HG03175 (cell line): ENCODE measurements at regions not wholly inside any gene's neighbourhood (a gene's known extent, or its start where the extent isn't known, plus 50 kb on each side); places are given as distances from the start of the nearest gene placed in this dataset.
"Not testable (repeated sequence)": the region's sequence is repeated elsewhere in the genome, so short reads cannot be mapped to it uniquely, and the experiment has no call there.

Experiments
- ATAC-seq: cut with Tn5 transposase; IDR thresholded peaks from one replicate; pipeline ENCODE4 v1.9.1; 2021; ENCODE audit warnings: mild to moderate bottlenecking, moderate library complexity; ENCODE audit not compliant: unreplicated experiment

DNA sequence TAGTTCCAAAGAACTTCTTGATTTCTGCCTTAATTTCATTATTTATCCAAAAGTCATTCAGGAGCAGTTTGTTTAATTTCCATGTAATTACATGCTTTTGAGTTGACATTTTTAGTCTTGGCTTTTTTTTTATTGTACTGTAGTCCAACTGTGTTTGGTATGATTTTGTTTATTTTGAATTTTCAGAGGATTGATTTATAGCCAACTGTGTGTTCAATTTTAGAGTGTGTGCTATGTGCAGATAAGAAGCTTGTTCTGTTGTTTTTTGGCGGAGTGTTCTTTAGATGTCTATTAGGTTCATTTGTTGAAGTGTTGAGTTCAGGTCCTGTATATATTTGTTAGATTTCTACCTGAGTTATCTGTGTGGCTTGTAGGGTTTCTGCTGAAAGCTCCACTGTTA, 533.6 kb downstream of the TRAM1L1 start:
- no peak for ATAC-seq

DNA sequence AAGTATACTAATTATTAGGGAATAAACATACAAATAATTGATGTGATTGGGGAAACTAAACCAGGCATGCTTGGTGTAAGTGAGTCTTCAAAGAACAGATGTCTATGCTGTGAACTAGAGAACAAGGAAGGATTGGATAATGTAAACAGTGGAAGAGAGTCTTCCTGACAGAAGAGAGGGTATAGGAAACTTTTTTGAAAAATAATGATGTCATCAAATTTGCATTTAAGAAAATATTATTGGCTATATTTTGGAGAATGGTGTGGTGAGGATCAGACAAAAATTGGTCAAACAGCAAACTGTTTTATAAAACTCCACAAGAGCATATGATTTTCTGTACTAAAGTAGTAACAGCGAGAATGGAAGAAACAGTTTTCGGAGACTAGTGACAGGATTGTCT, 537.7 kb downstream of the TRAM1L1 start:
- no peak for ATAC-seq

DNA sequence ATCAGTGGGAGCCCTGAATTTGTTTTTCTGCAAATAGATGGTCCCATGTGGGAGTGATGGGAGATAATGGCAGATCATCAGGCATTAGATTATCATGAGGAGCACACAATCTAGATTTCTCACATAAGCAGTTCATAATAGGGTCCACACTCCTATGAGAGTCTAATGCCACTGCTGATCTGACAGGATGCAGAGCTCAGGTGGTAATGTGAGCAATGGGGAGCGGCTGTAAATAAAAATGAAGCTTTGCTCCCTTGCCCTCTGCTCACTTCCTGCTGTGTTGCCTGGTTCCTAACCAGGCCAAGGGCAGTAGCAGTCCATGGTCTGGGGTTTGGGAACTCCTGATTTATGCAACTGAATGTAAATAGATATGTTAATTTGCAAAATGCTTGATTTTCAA, 538.6 kb downstream of the TRAM1L1 start:
- ATAC-seq, result no peak

DNA sequence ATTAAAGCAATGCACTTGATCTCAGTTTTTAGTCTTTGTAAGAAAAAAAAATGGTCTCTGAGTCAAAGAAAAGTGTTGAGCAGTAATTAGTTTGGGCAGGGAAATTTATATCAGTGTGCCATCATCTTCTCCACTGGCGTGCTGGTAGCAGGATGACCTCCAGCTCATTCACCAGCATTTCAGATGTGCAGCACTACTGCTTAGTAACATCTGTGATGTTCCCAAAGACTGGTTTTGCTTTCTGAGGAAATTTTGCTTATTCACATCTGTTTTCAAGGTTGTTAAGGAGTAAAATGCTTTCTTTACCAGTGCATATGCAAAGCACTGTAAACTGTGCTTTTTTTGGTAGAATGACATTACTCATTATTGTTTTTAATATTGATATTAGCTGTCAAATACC, 540.4 kb downstream of the TRAM1L1 start:
- ATAC-seq, result no peak

DNA sequence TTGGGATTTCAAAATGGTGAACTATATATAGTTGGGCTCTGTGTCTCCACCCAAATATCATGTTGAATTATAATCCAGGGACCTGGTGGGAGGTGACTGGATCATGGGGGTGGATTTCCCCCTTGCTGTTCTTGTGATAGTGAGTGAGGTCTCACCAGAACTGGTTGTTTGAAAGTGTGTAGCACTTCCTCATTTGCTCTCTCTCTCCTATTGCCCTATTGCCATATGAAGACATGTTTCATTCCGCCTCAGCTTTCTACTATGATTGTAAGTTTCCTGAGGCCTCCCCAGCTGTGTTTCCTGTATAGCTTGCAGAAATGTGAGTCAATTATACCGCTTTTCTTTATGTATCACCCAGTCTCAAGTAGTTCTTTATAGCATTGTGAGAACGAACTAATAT, 545.6 kb downstream of the TRAM1L1 start:
- ATAC-seq, result no peak

DNA sequence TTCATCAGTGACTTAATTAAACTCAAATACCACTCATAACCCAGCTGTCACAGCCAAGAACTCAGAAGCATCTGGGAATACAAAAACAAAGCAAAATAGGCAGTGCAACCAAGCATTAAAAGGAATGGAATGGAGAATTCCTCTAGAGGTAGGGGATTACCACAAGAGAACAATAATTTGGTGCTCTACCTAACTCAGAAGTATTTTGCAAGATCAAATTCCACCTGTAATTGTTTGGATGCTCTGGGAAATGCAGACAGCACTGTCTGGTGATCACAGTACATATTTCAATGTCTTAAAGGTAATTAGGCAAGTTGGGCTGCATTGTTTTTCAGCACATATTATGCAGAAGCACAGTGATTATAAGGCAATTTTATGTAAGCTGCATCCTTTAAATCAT, 547.5 kb downstream of the TRAM1L1 start:
- ATAC-seq, result no peak

DNA sequence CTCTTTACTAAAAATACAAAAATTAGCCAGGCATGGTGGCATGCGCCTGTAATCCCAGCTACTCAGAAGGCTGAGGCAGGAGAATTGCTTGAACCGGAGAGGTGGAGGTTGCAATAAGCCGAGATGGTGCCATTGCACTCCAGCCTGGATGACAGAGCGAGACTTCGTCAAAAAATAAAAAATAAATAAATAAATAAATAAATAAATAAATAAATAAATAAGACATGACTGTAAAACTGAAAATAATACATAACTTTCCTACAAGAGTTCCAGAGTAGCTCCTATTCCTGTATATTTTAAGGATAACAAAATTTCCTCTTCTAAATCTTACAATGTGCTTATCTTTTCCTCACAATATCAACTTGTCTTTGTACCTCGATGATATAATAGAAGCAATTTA, 549.4 kb downstream of the TRAM1L1 start:
- ATAC-seq, result not testable (repeated sequence)

DNA sequence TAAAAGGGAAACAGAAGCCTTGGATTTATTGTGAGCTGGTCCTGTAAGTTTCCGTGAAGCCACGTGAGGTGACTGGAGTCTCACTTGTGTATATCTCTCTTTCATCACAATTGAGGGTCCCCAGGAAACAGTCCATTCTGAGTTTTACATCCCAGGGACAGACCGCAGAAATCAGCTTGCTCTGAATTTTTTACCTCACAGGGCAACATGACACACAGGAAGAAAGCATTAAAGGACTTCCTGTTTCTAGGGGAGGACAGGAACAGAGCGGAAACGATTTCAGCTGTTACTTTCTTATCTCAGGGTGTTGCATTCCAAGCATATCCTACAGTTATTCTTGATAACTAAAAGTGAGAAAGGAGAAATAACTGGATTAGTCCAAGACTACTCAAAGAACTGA, 553.5 kb downstream of the TRAM1L1 start:
- peak; percentile 45 for ATAC-seq

DNA sequence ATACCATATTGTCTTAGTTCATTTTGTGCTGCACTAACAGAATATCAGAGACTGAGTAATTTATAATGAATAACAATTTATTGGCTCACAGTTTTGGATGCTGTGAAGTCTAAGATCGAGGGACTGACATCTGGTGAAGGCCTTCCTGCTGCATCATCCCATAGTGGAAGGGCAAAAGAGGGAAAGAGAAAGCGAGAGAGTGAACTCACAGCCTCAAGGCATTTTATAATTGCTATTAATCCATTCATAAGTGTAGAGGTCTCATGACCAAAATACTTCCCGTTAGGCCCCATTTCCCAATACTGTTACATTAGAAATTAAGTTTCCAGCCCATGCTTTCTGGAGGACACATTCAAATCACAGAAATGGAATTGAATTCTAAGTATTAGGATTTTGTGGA, 554.4 kb downstream of the TRAM1L1 start:
- ATAC-seq, result no peak

DNA sequence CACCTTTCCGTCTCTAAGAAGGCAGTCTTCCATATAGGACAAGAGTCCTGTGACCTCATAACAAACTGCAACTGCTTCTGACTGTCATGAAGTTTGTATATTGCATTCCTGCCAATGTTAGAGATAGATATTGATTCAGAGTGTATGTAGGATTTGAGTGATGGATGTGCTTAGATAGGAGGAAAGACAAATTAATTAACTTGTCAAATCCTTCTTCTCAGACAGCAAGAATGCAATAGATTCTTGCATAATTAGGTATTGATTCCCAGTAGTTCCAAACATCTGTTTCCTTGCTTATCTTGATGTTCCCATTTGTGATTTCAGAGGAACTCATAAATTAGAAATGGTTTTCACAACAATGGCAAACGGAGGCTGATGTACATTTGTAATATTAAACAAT, 555.3 kb downstream of the TRAM1L1 start:
- ATAC-seq, result no peak

DNA sequence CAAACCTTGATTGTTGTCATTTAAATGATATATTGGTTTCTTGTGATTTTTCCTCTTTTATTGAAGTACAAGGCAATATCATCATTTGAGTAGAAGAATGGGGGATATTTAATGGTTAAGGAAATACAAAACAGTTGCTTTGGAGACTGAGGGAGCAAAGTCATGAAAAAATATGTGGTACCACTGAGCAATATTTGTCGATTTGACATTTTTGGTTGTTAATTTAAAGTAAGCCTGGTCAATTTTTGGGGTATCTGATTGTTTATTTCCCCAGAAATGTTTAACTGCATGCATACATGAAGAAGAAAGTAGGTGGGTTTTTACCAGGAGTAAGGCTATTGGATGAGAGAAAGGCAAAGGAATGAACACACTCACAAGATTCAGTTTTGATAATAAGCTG, 556.2 kb downstream of the TRAM1L1 start:
- ATAC-seq, result no peak

DNA sequence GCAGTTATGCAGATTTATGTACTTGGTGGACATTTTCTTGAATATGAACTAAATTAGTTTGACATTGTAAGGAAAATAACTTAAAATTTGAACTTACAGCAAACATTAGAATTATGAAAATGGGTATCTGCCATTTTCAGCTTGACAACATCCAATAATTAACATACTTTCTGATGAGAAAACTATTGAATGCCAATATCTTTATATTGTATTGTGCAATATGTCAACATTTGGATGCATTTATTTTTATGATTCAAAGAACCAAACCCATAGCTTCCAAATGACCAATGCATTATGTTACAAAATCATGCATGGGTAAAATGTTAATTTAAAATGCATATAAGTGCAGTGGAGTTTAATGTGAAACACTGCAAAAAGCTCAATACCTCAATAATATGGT, 562.5 kb downstream of the TRAM1L1 start:
- no peak for ATAC-seq

DNA sequence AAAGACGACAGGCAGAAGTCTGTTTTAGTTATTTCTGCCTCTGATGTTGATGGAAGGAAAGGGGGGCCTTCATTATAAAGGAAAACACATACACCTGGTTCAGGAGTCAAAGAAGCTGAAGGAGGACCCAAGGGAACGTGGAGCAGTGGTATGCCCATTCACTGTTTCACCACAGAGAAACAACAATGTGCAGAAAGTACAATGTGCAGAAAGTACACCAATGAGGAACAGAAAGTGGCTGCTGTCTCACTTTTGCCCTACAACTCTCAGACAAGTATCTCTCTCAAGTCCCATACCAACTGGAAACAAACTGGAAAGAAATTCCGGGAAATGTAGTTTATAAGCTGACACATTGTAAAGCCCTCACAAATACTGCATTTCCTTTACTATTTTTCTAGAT, 564.5 kb downstream of the TRAM1L1 start:
- no peak for ATAC-seq

DNA sequence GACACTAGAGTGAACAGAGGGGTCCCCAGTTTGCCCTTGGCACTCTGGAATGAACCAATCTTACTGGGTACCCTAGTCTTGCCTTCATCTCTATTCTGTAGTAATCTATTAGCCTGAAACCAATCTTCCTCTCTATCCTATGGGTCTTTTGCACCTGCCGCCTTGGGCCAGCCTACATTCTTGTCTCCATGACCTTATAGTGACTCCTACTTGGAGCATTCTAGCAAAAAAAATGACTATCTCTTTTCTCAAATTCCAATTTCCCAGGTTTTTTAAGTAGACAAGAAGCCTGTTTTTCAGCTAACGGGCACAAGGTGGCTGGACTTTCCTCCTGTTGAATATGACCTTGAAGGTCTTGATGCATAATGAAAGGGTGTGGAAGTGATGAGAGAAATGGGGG, 568.7 kb downstream of the TRAM1L1 start:
- no peak for ATAC-seq

DNA sequence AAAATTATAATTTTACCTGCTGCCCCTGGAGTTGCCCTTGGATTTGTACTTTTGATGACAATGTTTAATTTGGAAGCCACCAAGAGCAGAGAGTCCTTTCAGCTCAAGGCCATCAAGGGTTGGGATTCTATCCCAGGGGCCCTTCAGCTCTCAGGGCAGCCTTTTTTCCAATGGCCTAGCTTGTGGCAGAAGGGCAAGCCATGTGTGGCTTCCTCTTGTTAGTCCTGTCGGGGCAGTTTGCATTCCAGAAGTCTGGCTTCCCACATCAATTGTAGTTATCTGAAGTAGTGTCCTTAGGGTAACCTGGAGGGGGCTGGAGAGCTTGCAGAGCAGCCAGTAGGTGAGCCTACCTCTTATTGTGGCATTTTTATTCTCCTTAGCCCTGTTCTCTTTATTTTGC, 569.4 kb downstream of the TRAM1L1 start:
- no peak for ATAC-seq

DNA sequence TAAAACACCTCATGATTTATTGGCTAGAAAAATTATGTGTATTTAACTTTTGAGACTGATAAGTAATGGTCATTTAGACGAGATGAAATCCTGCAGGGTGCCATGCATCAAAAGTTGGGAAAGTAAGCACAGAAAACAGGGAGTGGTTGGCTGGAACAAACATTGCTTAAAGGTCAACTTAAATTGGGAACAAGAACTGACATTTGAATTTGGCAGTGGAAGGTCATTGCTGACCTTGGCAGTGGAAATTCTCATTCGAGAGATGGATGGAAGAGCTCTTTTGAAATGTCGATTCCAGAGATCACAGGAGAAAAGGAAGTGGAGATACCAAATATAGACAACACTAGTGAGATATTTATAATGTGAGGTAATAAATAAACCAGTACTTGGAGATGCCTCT, 572.8 kb downstream of the TRAM1L1 start:
- no peak for ATAC-seq

DNA sequence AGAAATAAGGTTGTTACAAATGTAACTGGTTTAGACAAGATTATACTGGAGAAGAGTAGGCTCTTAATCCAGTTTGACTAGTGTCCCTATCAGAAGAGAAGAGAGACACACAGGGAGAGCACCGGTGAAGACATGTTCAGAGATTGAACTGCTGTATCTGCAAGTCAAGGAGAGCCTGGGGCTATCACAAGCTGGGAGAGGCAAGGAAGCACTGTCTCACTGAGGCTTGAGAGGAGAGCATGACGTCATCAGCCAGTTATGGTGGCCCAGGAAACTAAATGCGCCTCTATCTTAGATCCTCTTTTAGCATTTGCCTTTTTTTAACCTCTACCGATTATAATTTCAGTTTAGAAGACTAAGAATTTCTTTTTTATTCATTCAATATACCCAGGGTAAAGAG, 583.4 kb downstream of the TRAM1L1 start:
- no peak for ATAC-seq

DNA sequence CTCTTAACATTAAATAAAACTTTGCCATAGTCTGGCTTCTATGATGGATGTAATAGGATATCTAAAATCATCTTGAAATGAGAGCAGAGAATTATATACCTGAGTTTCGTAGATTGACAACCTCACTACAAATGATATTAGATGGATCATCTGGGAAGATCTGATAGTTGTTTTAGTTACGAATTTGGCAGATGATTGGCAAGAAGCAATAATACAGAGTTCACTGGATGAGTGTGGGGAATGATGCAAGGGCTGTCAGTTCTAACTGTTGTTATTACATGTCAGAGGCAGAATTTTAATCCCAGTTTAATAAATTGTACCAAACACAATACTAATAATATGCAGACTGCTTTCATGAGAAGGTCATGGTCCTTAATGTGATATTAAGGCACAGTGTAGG, 585.2 kb downstream of the TRAM1L1 start:
- no peak for ATAC-seq

DNA sequence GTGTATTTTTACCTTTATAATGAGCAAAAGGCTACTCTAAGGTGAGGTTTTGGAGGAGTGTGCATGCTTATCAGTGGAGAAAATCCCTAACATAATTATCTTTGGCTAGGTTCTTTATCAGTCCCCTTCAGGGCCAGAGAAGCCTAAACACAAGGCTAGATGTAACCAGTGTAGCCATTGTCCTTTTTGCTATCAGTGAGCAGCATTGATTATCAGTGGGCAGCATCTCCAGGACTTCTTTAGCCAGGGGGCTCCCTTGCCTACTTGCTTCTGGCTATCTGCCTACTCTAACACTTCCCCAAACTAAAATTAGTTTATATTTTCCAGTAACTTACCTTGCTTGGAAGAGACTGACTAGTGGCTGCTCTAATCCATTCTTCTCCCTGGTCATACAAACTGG, 595.6 kb downstream of the TRAM1L1 start:
- ATAC-seq, result no peak

DNA sequence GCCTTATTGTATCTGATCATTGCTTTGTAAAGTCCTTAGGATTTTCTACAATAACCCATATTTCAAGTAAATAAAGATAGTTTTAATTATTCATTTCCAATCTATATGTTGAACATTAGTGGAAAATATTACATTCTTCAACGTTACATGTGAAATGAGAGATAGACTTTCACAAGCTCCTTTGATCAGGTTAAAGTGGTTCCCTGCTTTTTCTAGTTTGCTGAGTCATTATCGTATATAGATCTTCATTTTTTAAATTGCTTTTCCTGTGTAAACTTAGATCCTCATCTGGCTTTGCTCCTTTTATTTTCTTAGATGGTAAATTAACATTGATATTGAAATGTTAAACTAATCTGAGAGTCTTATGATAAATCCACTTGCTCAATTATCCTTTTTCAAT, 599.0 kb downstream of the TRAM1L1 start:
- ATAC-seq, result no peak

DNA sequence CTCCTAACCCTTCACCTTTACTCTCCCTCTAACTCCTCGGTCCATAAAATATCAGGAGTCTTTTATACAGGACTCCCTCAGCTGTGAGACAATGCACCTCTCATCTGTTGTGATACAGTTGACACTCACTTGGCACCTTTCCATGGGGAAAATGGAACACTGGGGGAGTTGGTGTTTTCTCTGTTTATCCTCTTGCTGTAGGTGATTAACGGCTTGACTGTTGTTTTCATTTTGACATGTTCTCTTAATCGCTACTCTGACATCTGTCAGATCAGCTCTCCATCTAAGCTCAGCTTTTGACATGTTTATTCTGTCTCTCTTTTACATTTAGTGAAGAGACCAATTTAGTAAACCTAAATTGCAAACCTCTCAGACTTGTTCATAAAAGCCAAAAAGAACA, 604.8 kb downstream of the TRAM1L1 start:
- ATAC-seq, result no peak

DNA sequence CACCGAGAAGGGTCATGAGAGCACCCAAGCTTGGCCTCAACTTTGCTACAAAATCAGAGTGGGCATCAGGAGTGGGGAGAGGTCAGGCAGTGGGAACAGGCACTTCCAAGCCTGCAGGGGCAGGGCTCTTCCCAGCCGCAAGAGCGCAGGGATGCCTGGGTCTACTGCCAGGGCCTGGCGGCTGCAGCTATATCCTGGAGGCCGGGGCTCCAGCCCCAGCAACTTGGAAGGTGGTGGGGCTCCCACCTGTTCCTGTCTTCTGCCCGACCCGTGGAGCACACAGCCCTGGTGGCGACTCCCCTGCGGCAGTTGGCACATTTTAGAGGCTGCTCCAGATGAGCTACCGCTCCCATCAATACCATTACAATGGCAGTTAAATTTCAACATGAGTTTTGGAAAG, 607.0 kb downstream of the TRAM1L1 start:
- no peak for ATAC-seq

DNA sequence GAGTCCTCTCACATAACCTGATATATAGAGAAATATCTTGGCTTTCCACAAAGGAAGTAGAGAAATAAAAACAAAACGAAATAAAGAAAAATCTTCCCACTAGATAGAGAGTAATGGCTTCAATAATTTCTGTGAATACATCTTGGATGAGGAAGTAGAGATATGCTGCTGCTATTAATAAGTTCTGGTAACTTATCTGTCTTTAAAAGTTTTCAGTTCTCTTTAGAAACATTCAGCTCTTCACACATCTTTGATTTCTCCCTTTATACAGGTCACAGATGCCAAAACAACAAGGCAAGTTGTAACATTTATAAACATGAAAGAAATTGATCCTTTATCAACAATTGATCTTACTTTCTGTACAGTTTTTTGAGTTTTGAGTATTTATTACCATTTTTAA, 615.8 kb downstream of the TRAM1L1 start:
- no peak for ATAC-seq

DNA sequence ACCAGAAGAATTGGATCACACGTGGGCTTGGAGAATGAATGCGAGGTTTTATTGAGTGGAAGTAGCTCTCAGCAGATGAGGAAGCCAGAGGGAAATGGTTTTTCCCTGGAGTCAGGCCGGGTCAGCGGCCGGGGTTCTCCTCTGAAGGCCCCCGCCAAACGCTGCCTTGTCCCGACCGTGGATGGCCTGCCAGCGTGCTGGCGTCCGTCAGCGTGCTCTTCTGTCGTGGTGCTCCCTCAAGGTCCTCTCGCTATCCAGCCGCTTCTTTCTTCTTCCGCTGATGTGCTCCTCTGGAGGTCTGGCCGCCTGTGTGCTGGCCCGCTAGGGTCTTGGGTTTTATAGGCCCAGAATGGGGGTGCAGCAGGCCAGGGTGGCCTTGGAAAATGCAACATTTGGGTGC, 632.2 kb downstream of the TRAM1L1 start:
- ATAC-seq, result no peak
